WTC11 (cell line): ENCODE measurements at regions not wholly inside any gene's neighbourhood (a gene's known extent, or its start where the extent isn't known, plus 50 kb on each side); places are given as distances from the start of the nearest gene placed in this dataset.

ENCODE experiments used
- ATAC-seq: fragments of 200-7000 bp; cut with Tn5 transposase; 2 replicates; pipeline ENCODE4 v1.10.0; 2021; ENCODE audit warnings: mild to moderate bottlenecking, moderate library complexity
- CTCF ChIA-PET: fragments of 300-600 bp; sonication (Branson Sonifier 250); formaldehyde crosslinking; loops from one replicate; lab custom pipeline; 2021; ENCODE audit warnings: antibody characterized with exemption; lab: Charles Lee
- POLR2A ChIA-PET: fragments of 350-600 bp; sonication (Branson Sonifier 250); formaldehyde crosslinking; loops from one replicate; lab custom pipeline; 2021; ENCODE audit warnings: antibody characterized with exemption; lab: Charles Lee
- DNase-seq: peaks from one replicate; pipeline ENCODE4 v3.0.0; 2021; ENCODE audit warnings: low spot score
- H3K27ac Mint-ChIP-seq: 2 replicates; pipeline ENCODE4 v1.8.0; 2021; ENCODE audit warnings: mixed read lengths
- H3K27me3 Mint-ChIP-seq: 2 replicates; pipeline ENCODE4 v1.8.0; 2021; ENCODE audit warnings: low read depth, mild to moderate bottlenecking, moderate library complexity, mixed read lengths
- H3K36me3 Mint-ChIP-seq: 2 replicates; pipeline ENCODE4 v1.8.0; 2021; ENCODE audit warnings: mixed read lengths
- H3K4me1 Mint-ChIP-seq: 2 replicates; pipeline ENCODE4 v1.8.0; 2022; ENCODE audit warnings: mixed read lengths
- H3K4me3 Mint-ChIP-seq: 2 replicates; pipeline ENCODE4 v1.8.0; 2021; ENCODE audit warnings: mild to moderate bottlenecking, moderate library complexity, mixed read lengths
- H3K9me3 Mint-ChIP-seq: 2 replicates; pipeline ENCODE4 v1.8.0; 2021; ENCODE audit warnings: mixed read lengths
- AFF4 ChIP-seq: sonication (generic); formaldehyde crosslinking; IDR thresholded peaks from 2 replicates; pipeline ENCODE4 v1.8.1; 2023; ENCODE audit warnings: mild to moderate bottlenecking, missing genetic modification reagents, borderline replicate concordance
- AR ChIP-seq: fragments of 250-450 bp; sonication (Bioruptor Pico); IDR thresholded peaks from 2 replicates; pipeline ENCODE4 v1.9.0; 2021; ENCODE audit warnings: mild to moderate bottlenecking
- ATF2 ChIP-seq: sonication (generic); formaldehyde crosslinking; IDR thresholded peaks from 2 replicates; pipeline ENCODE4 v1.8.1; 2022; ENCODE audit warnings: low read depth, missing genetic modification reagents, borderline replicate concordance
- ELF4 ChIP-seq: sonication (generic); formaldehyde crosslinking; IDR thresholded peaks from 2 replicates; pipeline ENCODE4 v1.8.1; 2022; ENCODE audit warnings: low read depth, mild to moderate bottlenecking, moderate library complexity, missing genetic modification reagents
- FOXK1 ChIP-seq: sonication (generic); formaldehyde crosslinking; IDR thresholded peaks from 2 replicates; pipeline ENCODE4 v1.8.0; 2022; ENCODE audit warnings: mild to moderate bottlenecking, moderate library complexity, missing genetic modification reagents
- FOXP1 ChIP-seq: sonication (generic); formaldehyde crosslinking; IDR thresholded peaks from 2 replicates; pipeline ENCODE4 v1.8.0; 2022; ENCODE audit warnings: missing genetic modification reagents, mild to moderate bottlenecking, moderate library complexity, borderline replicate concordance
- HMGXB4 ChIP-seq: sonication (generic); formaldehyde crosslinking; IDR thresholded peaks from 2 replicates; pipeline ENCODE4 v1.8.1; 2023; ENCODE audit warnings: mild to moderate bottlenecking, moderate library complexity, missing genetic modification reagents
- MYBL2 ChIP-seq: sonication (generic); formaldehyde crosslinking; IDR thresholded peaks from 2 replicates; pipeline ENCODE4 v1.8.1; 2023; ENCODE audit warnings: mild to moderate bottlenecking, moderate library complexity, missing genetic modification reagents
- NFATC4 ChIP-seq: fragments of 250-450 bp; sonication (Bioruptor Pico); IDR thresholded peaks from 2 replicates; pipeline ENCODE4 v1.9.0; 2021; ENCODE audit warnings: mild to moderate bottlenecking
- NR1H2 ChIP-seq: sonication (generic); formaldehyde crosslinking; IDR thresholded peaks from 2 replicates; pipeline ENCODE4 v1.9.0; 2021; ENCODE audit warnings: mild to moderate bottlenecking, moderate library complexity, missing genetic modification reagents
- PRRX2 ChIP-seq: fragments of 250-450 bp; sonication (Bioruptor Pico); IDR thresholded peaks from 2 replicates; pipeline ENCODE4 v1.8.0; 2021; ENCODE audit warnings: mild to moderate bottlenecking
- TEAD4 ChIP-seq: sonication (generic); formaldehyde crosslinking; IDR thresholded peaks from 2 replicates; pipeline ENCODE4 v1.8.0; 2022; ENCODE audit warnings: mild to moderate bottlenecking, missing genetic modification reagents
- ZBTB21 ChIP-seq: sonication (generic); formaldehyde crosslinking; IDR thresholded peaks from 2 replicates; pipeline ENCODE4 v1.8.1; 2023; ENCODE audit warnings: mild to moderate bottlenecking, missing genetic modification reagents, borderline replicate concordance
- ZNF219 ChIP-seq: sonication (generic); formaldehyde crosslinking; IDR thresholded peaks from 2 replicates; pipeline ENCODE4 v1.8.0; 2023; ENCODE audit warnings: missing genetic modification reagents, mild to moderate bottlenecking, borderline replicate concordance
- ZNF532 ChIP-seq: fragments of 250-450 bp; sonication (Bioruptor Pico); IDR thresholded peaks from 2 replicates; pipeline ENCODE4 v1.9.0; 2021; ENCODE audit warnings: mild to moderate bottlenecking, borderline replicate concordance

- POLR2A ChIA-PET, result no interaction called here
- peaks cover 10% of the 10 kb centered on the region; the same call in 1 of the 2 replicates for H3K4me1 Mint-ChIP-seq
Observed at GRCh38 chr1:30540611-30541192, 182.7 kb downstream of the MATN1 start.

More at GRCh38 chr1:30540611-30541192, 182.7 kb downstream of the MATN1 start:
- no peaks in the 10 kb centered on the region for H3K27me3 Mint-ChIP-seq
- CTCF ChIA-PET, result no interaction called here
- DNase-seq, result no peak
- ATAC-seq, result no peak
- peaks cover 20% of the 10 kb centered on the region for H3K9me3 Mint-ChIP-seq
- no peak overlapping the region for H3K4me3 Mint-ChIP-seq
- no peak overlapping the region for H3K27ac Mint-ChIP-seq
- H3K36me3 Mint-ChIP-seq, result peaks cover 3% of the 10 kb centered on the region; the same call in 1 of the 2 replicates
- TF ChIP-seq AR (CRISPR knock-in tag) (no peak), HMGXB4 (no peak), NR1H2 (CRISPR knock-in tag) (no peak), NFATC4 (CRISPR knock-in tag) (no peak), ZNF219 (CRISPR knock-in tag) (no peak), FOXP1 (CRISPR knock-in tag) (no peak), ZNF532 (no peak), TEAD4 (CRISPR knock-in tag) (no peak), AFF4 (CRISPR knock-in tag) (no peak), FOXK1 (no peak), PRRX2 (no peak), ELF4 (CRISPR knock-in tag) (no peak), ATF2 (CRISPR knock-in tag) (no peak), MYBL2 (CRISPR knock-in tag) (no peak), ZBTB21 (CRISPR knock-in tag) (no peak)
